ENCODE measurements at regions not wholly inside any gene's neighbourhood (a gene's known extent, or its start where the extent isn't known, plus 50 kb on each side); places are given as distances from the start of the nearest gene placed in this dataset.

DNA sequence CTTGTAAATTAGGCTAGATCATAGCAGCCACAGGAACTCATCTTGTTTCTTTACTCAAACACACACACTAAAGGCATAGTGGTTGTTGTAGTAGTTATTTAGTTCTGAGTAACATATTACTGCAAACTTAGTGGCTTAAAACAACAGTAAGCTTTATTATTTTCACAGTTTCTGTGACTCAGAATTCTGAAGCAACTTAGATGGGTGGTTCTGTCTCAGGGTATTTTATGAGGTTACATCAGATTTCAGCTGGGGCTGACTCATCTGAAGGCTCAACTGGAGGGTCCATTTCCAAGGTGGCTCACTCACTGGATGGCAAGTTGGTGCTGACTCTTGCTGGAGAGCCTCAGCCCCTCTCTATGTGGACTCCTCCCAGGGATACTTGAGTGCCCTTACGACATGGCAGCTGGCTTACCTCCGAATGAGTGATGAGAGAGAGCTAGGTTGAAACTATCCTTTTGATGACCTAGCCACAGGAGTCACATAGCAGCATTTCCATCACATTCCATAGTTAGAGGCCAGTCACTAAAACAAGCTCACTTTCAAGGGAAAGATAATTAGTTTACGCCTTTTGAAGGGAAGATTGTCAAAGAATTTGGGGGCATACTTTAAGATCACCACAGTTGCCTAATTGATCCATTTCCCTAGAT lies 101.0 kb upstream of the PRNP start:
- no peak for TF ChIP-seq EZH2 (IDR thresholded peaks at IDR 0.05; ENCODE audit: borderline replicate concordance, insufficient read depth, low read depth, low read length, poor library complexity, severe bottlenecking)
- TF ChIP-seq CTCF (IDR thresholded peaks at IDR 0.05): no peak

Measured in B cell (primary cell).